ENCODE measurements at regions not wholly inside any gene's neighbourhood (a gene's known extent, or its start where the extent isn't known, plus 50 kb on each side); places are given as distances from the start of the nearest gene placed in this dataset.

DNA sequence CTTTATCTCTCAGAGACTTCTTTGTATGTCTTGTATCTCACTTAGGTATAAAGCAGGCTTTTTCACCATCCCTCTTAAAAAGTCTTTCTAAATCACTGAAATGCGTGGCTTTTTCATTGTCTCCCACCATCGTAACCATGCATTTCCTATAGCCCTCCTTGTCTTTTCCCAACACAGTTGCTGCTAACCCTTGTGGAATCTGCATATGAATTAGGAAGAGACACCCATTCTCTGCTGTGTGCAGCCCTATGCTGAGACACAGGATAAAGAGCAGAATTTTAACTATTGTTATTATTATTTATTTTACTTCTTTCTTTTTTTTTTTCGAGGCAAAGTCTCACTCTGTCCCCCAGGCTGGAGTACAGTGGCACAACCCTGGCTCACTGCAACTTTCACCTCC lies 804.3 kb upstream of the COBL start:
- WGBS, 3 donors, result 46 to 55% (median 47%) methylated on average over 3 of the region's 3 CpGs
- intact Hi-C loops (cut with DNase I), result no loop called here
- TF ChIP-seq POLR2A (IDR thresholded peaks at IDR 0.05) (no peak), EP300 (IDR thresholded peaks at IDR 0.05) (no peak)
- TF ChIP-seq, protein P1, sequence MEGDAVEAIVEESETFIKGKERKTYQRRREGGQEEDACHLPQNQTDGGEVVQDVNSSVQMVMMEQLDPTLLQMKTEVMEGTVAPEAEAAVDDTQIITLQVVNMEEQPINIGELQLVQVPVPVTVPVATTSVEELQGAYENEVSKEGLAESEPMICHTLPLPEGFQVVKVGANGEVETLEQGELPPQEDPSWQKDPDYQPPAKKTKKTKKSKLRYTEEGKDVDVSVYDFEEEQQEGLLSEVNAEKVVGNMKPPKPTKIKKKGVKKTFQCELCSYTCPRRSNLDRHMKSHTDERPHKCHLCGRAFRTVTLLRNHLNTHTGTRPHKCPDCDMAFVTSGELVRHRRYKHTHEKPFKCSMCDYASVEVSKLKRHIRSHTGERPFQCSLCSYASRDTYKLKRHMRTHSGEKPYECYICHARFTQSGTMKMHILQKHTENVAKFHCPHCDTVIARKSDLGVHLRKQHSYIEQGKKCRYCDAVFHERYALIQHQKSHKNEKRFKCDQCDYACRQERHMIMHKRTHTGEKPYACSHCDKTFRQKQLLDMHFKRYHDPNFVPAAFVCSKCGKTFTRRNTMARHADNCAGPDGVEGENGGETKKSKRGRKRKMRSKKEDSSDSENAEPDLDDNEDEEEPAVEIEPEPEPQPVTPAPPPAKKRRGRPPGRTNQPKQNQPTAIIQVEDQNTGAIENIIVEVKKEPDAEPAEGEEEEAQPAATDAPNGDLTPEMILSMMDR (IDR thresholded peaks at IDR 0.05), result no peak

DNA sequence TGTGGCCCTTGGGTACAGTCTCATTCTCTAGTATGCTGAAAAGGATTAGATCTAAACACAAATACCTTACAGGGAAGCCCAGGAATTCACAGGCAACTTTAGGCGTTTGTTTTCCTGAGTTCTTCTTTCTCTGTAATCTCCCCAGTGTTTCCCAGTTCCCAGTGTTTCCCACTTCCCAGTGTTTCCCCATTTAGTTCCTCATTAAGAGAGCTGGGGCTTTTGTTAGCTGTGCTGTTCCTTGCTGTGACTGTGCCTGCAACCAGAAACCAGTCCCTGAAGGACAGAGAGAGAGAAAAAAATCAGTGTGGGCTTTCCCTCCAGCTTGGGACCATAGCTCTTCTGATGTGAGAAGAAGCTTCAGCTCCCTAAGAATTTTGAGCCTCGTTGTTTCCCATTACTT lies 802.9 kb upstream of the COBL start:
- Histone ChIP-seq H3K4me3 (no peak overlapping the region), H3K36me3 (no peaks in the 10 kb centered on the region), H3K4me1 (ENCODE audit: insufficient read depth) (no peaks in the 10 kb centered on the region), H3K9me3 (no peaks in the 10 kb centered on the region), H3K27ac (no peak overlapping the region), H3K27me3 (no peaks in the 10 kb centered on the region)
- WGBS, 3 donors, result 34 to 46% (median 40%) methylated on average over 2 of the region's 2 CpGs
- intact Hi-C loops (cut with DNase I), result no loop called here
- DNase-seq, result no peak
- TF ChIP-seq EP300 (IDR thresholded peaks at IDR 0.05), result no peak
- TF ChIP-seq, protein P1 (IDR thresholded peaks at IDR 0.05), result no peak
- no peak for TF ChIP-seq POLR2A (IDR thresholded peaks at IDR 0.05)

More for the DNA sequence above, 804.3 kb upstream of the COBL start:
- Histone ChIP-seq H3K9me3 (no peaks in the 10 kb centered on the region), H3K4me1 (ENCODE audit: insufficient read depth) (no peaks in the 10 kb centered on the region), H3K4me3 (no peak overlapping the region), H3K27ac (no peak overlapping the region), H3K36me3 (no peaks in the 10 kb centered on the region), H3K27me3 (no peaks in the 10 kb centered on the region)
- no peak for DNase-seq

DNA sequence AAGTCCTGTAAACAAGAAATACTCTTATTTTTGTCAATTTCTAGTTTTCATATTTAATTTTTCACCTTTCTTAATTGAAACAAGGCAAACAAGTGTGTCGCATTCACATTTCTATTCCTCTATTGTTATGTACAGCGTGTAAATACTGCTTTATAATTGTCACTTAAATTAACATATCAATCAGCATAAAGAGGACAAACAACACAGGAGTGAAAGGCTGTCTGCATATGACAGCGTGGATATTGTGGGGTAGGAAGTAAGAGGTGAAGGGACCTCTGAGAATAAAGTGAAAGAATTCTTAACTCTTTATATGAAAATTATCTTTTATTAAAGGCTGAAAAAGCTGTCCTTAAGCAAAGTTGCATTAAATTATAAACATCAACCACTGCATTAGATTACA lies 797.9 kb upstream of the COBL start:
- TF ChIP-seq, protein P1 (IDR thresholded peaks at IDR 0.05), result no peak
- no peak for TF ChIP-seq POLR2A (IDR thresholded peaks at IDR 0.05)
- no peak for TF ChIP-seq EP300 (IDR thresholded peaks at IDR 0.05)
- no peak for DNase-seq
- no peak overlapping the region for H3K4me3 ChIP-seq
- no peaks in the 10 kb centered on the region for H3K27me3 ChIP-seq
- 57 to 70% (median 62%) methylated on average over 3 of the region's 3 CpGs for WGBS, 3 donors
- H3K36me3 ChIP-seq, result no peaks in the 10 kb centered on the region
- no peaks in the 10 kb centered on the region for H3K4me1 ChIP-seq (ENCODE audit: insufficient read depth)
- no peaks in the 10 kb centered on the region for H3K9me3 ChIP-seq
- no peak overlapping the region for H3K27ac ChIP-seq
- intact Hi-C loops (cut with DNase I), result no loop called here

DNA sequence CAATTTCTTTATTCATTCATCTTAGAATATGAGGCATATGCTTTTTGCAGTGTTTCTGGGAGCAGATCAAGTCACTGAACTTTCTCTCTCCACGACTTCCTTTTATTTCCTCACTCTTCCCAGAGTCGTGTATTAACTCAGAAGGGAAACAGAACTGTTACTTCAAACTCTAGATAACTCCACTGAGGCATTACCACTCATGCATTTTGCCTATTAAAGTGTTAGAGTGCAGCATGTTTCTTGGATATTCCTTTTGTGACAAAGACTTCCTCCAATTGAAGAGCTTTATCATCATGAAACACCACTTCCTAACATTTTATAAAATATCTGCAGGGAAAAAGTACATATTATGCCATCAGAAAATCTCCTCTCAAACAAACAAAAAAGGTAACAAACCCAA lies 797.4 kb upstream of the COBL start:
- no peaks in the 10 kb centered on the region for H3K9me3 ChIP-seq
- intact Hi-C loops (cut with DNase I), result no loop called here
- no peaks in the 10 kb centered on the region for H3K27me3 ChIP-seq
- H3K4me1 ChIP-seq (ENCODE audit: insufficient read depth), result no peaks in the 10 kb centered on the region
- 10 to 26% (median 16%) methylated on average over 2 of the region's 2 CpGs for WGBS, 3 donors
- H3K4me3 ChIP-seq, result no peak overlapping the region
- no peak for DNase-seq
- H3K27ac ChIP-seq, result no peak overlapping the region
- TF ChIP-seq EP300 (IDR thresholded peaks at IDR 0.05) (no peak), POLR2A (IDR thresholded peaks at IDR 0.05) (no peak)
- TF ChIP-seq, protein P1 (IDR thresholded peaks at IDR 0.05), result no peak
- H3K36me3 ChIP-seq, result no peaks in the 10 kb centered on the region

DNA sequence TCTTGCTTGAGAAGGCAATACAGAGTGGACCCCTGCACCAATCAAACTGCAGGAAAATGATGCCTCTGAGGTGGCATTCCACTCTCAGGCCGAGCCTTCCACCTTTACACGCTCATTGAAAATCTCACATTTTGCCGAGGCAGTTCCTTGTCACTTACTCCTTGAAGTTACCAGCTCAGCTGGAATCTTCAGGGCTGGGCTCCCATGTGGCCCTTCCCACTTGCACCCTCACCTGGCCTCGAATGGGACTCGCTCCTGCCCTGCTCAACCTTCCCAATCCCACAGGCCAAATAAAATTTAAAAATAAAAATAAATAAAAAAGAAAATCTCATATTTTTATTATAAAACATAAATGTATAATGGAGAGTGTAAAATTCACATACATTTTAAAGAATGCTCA lies 790.7 kb upstream of the COBL start:
- DNase-seq, result no peak

More for the DNA sequence above, 790.7 kb upstream of the COBL start:
- Histone ChIP-seq H3K27ac (no peak overlapping the region), H3K4me1 (ENCODE audit: insufficient read depth) (no peaks in the 10 kb centered on the region), H3K4me3 (no peak overlapping the region), H3K27me3 (no peaks in the 10 kb centered on the region), H3K36me3 (no peaks in the 10 kb centered on the region), H3K9me3 (no peaks in the 10 kb centered on the region)
- TF ChIP-seq POLR2A (IDR thresholded peaks at IDR 0.05) (no peak), EP300 (IDR thresholded peaks at IDR 0.05) (no peak)
- TF ChIP-seq, protein P1 (IDR thresholded peaks at IDR 0.05), result no peak
- intact Hi-C loops (cut with DNase I), result no loop called here
- 71 to 78% (median 77%) methylated on average over 5 of the region's 5 CpGs for WGBS, 3 donors
